GM21390 (cell line): ENCODE measurements at regions not wholly inside any gene's neighbourhood (a gene's known extent, or its start where the extent isn't known, plus 50 kb on each side); places are given as distances from the start of the nearest gene placed in this dataset.

Experiments used
- ATAC-seq: cut with Tn5 transposase; IDR thresholded peaks from one replicate; pipeline ENCODE4 v1.9.1; 2021; ENCODE audit not compliant: unreplicated experiment

- ATAC-seq, result no peak
These were observed 218.2 kb downstream of the BMP7 start for GRCh38 chr20:57048027-57048869.

GRCh38 chr20:57049296-57049695 is 217.1 kb downstream of the BMP7 start:
- no peak for ATAC-seq

GRCh38 chr20:57051096-57051495 is 215.3 kb downstream of the BMP7 start:
- no peak for ATAC-seq

- ATAC-seq, result no peak
These were observed 213.4 kb downstream of the BMP7 start for GRCh38 chr20:57053067-57053466.

- ATAC-seq, result no peak
These were observed 212.5 kb downstream of the BMP7 start for GRCh38 chr20:57053793-57054552.

GRCh38 chr20:57055345-57055744 is 211.1 kb downstream of the BMP7 start:
- ATAC-seq, result no peak

GRCh38 chr20:57056651-57057050 is 209.8 kb downstream of the BMP7 start:
- ATAC-seq, result no peak

- no peak for ATAC-seq
These were observed 207.3 kb downstream of the BMP7 start for GRCh38 chr20:57059055-57059596.

GRCh38 chr20:57060407-57061050 is 205.9 kb downstream of the BMP7 start:
- no peak for ATAC-seq

- ATAC-seq, result no peak
These were observed 205.2 kb downstream of the BMP7 start for GRCh38 chr20:57061051-57061900.

- ATAC-seq, result no peak
These were observed 204.2 kb downstream of the BMP7 start for GRCh38 chr20:57062241-57062640.

- no peak for ATAC-seq
These were observed 203.7 kb downstream of the BMP7 start for GRCh38 chr20:57062696-57063270.

- ATAC-seq, result no peak
These were observed 201.6 kb downstream of the BMP7 start for GRCh38 chr20:57064836-57065235.

GRCh38 chr20:57065646-57066045 is 200.8 kb downstream of the BMP7 start:
- ATAC-seq, result no peak

GRCh38 chr20:57066126-57066900 is 200.1 kb downstream of the BMP7 start:
- no peak for ATAC-seq

GRCh38 chr20:57069442-57069841 is 197.0 kb downstream of the BMP7 start:
- no peak for ATAC-seq

- ATAC-seq, result no peak
These were observed 196.1 kb downstream of the BMP7 start for GRCh38 chr20:57070296-57070695.

- no peak for ATAC-seq
These were observed 195.1 kb downstream of the BMP7 start for GRCh38 chr20:57071283-57071731.

- no peak for ATAC-seq
These were observed 194.4 kb downstream of the BMP7 start for GRCh38 chr20:57071954-57072583.
